HepG2 (cell line): ENCODE measurements at regions not wholly inside any gene's neighbourhood (a gene's known extent, or its start where the extent isn't known, plus 50 kb on each side); places are given as distances from the start of the nearest gene placed in this dataset.

Experiments used
- ATAC-seq: fragments of 200-7000 bp; cut with Tn5 transposase; 3 replicates; pipeline ENCODE4 v1.9.1; 2020; ENCODE audit warnings: mild to moderate bottlenecking, moderate library complexity
- BruUV-seq: library from RNA; stranded (reverse); fragments of 400-500 nt; replicated peaks from 2 replicates; lab custom pipeline; 2021; lab: Mats Ljungman, UMichigan
- CTCF ChIA-PET: fragments of 300-600 bp; formaldehyde crosslinking; extraction: SDS; loops from one replicate; lab custom pipeline; 2021; ENCODE audit warnings: low total read pairs, inconsistent platforms, low intra/inter-chr PET ratio; lab: Yijun Ruan, JAX
- POLR2A ChIA-PET: fragments of 350-600 bp; sonication (Branson Sonifier 250); formaldehyde crosslinking; loops from one replicate; lab custom pipeline; 2020; ENCODE audit warnings: antibody characterized with exemption, inconsistent platforms; lab: Yijun Ruan, JAX
- DNase-seq: peaks from one replicate; pipeline ENCODE4 v3.0.0-alpha.2; 2015; ENCODE audit warnings: low spot score
- FAIRE-seq: peaks from 3 replicates; lab custom pipeline; 2011; peaks lifted over from hg19 to GRCh38; lab: Jason Lieb, UNC
- H2AFZ ChIP-seq: one replicate; pipeline ENCODE4 v1.6.1; 2011; ENCODE audit warnings: low read length, inconsistent platforms
- H3K27ac ChIP-seq: fragments of 300-600 bp; 3 replicates; pipeline ENCODE4 v1.8.0; 2011; ENCODE audit warnings: mixed run types, mild to moderate bottlenecking, mixed read lengths, low read length, inconsistent platforms; ENCODE audit not compliant: insufficient read depth; ENCODE audit errors: extremely low read length
- H3K27me3 ChIP-seq, 2 experiments: fragments of 200-600 bp in 1 of 2; 2 replicates in 1 of 2; 3 replicates in 1 of 2; pipeline versions ENCODE4 v1.6.0 to v1.8.0; 2011; ENCODE audit warnings: low read length in 2 of 2, mild to moderate bottlenecking in 2 of 2, moderate library complexity in 2 of 2, inconsistent platforms in 1 of 2; ENCODE audit not compliant: insufficient read depth in 2 of 2, control insufficient read depth in 1 of 2
- H3K36me3 ChIP-seq, 2 experiments: fragments of 200-600 bp in 1 of 2; replicated peaks in 1 of 2; 2 replicates in 1 of 2; 3 replicates in 1 of 2; pipeline versions ENCODE4 v1.5.1 to v1.8.0; 2011; ENCODE audit warnings: low read length in 2 of 2, inconsistent platforms in 1 of 2; ENCODE audit not compliant: insufficient read depth in 2 of 2, control insufficient read depth in 1 of 2
- H3K4me1 ChIP-seq: 2 replicates; pipeline ENCODE4 v1.5.1; 2012; ENCODE audit warnings: low read length, inconsistent platforms; ENCODE audit not compliant: insufficient read depth
- H3K4me2 ChIP-seq: 2 replicates; pipeline ENCODE4 v1.6.0; 2011; ENCODE audit warnings: low read depth, low read length, inconsistent platforms
- H3K4me3 ChIP-seq, 3 experiments: fragments of 200-600 bp in 1 of 3; sonication (generic), shearing (Covaris generic) in 1 of 3; replicated peaks in 1 of 3; 2 replicates each; pipeline ENCODE4 v1.5.1; 2011 to 2016; ENCODE audit warnings: low read length in 3 of 3, inconsistent platforms in 2 of 3, low read depth in 2 of 3, mild to moderate bottlenecking in 2 of 3, control low read depth in 1 of 3, mixed read lengths in 1 of 3; ENCODE audit not compliant: insufficient read depth in 1 of 3
- H3K79me2 ChIP-seq: one replicate; pipeline ENCODE4 v1.6.1; 2011; ENCODE audit warnings: low read length, inconsistent platforms; ENCODE audit not compliant: insufficient read depth
- H3K9ac ChIP-seq: 2 replicates; pipeline ENCODE4 v1.6.0; 2011; ENCODE audit warnings: mild to moderate bottlenecking, low read depth, low read length, inconsistent platforms; ENCODE audit not compliant: insufficient read depth
- H3K9me3 ChIP-seq: 2 replicates; pipeline ENCODE4 v1.5.1; 2012; ENCODE audit warnings: mild to moderate bottlenecking, low read length
- H4K20me1 ChIP-seq: 2 replicates; pipeline ENCODE4 v1.6.0; 2011; ENCODE audit warnings: inconsistent platforms, mild to moderate bottlenecking, low read length, moderate library complexity; ENCODE audit not compliant: insufficient read depth
- EED ChIP-seq: sonication (generic); formaldehyde crosslinking; IDR thresholded peaks from 2 replicates; pipeline ENCODE4 v1.5.0; 2020; ENCODE audit warnings: mild to moderate bottlenecking, missing genetic modification reagents
- HIVEP1 ChIP-seq: sonication (generic); formaldehyde crosslinking; IDR thresholded peaks from 2 replicates; pipeline ENCODE4 v1.4.0; 2020; ENCODE audit warnings: mild to moderate bottlenecking, missing genetic modification reagents
- HOXD1 ChIP-seq: sonication (generic); formaldehyde crosslinking; IDR thresholded peaks from 2 replicates; pipeline ENCODE4 v1.5.0; 2020; ENCODE audit warnings: missing genetic modification reagents
- NCOA1 ChIP-seq: sonication (generic); formaldehyde crosslinking; IDR thresholded peaks from 2 replicates; pipeline ENCODE4 v1.9.0; 2021; ENCODE audit warnings: missing genetic modification reagents
- NR2C2 ChIP-seq: sonication (generic); formaldehyde crosslinking; IDR thresholded peaks from 2 replicates; pipeline ENCODE4 v1.4.0; 2020; ENCODE audit warnings: missing genetic modification reagents, mild to moderate bottlenecking, moderate library complexity, borderline replicate concordance
- PAF1 ChIP-seq: IDR thresholded peaks from 2 replicates; pipeline ENCODE4 v1.6.1; 2016; ENCODE audit warnings: missing genetic modification reagents, missing compliant biosample characterization
- ZNF12 ChIP-seq: sonication (generic); formaldehyde crosslinking; IDR thresholded peaks from 2 replicates; pipeline ENCODE4 v1.5.0; 2020; ENCODE audit warnings: missing genetic modification reagents
- ZNF460 ChIP-seq: sonication (generic); formaldehyde crosslinking; IDR thresholded peaks from 2 replicates; pipeline ENCODE4 v1.5.1; 2020; ENCODE audit warnings: missing genetic modification reagents, mild to moderate bottlenecking, borderline replicate concordance
- ZNF737 ChIP-seq: sonication (generic); formaldehyde crosslinking; IDR thresholded peaks from 2 replicates; pipeline ENCODE4 v1.5.0; 2020; ENCODE audit warnings: missing genetic modification reagents, mild to moderate bottlenecking, borderline replicate concordance
- WGBS: methylation state at CpG from one replicate; pipeline ENCODE4 v1.1.6; 2017; ENCODE audit warnings: low lambda C conversion rate; 5-methylcytosine and 5-hydroxymethylcytosine counted together
- in situ Hi-C: cut with HindIII; loops from 2 replicates; pipeline ENCODE4 v1.10.0; 2017; ENCODE audit warnings: low pct_unique_long_range_greater_than_20kb; ENCODE audit not compliant: extremely low pct_ligation_motif_present
- intact Hi-C: fragments of 100-400 bp; cut with micrococcal nuclease; formaldehyde crosslinking; loops from one replicate; pipeline ENCODE4 v1.10.0; 2022; ENCODE audit not compliant: unreplicated experiment
- TF ChIP-seq, protein P1 (sequence below): sonication (generic); formaldehyde crosslinking; IDR thresholded peaks from 2 replicates; pipeline ENCODE4 v1.8.1; 2023; ENCODE audit warnings: missing genetic modification reagents, inconsistent platforms, borderline replicate concordance
- TF ChIP-seq, protein P2 (sequence below): sonication (generic); formaldehyde crosslinking; IDR thresholded peaks from 2 replicates; pipeline ENCODE4 v1.8.1; 2023; ENCODE audit warnings: mild to moderate bottlenecking, missing genetic modification reagents, borderline replicate concordance
- TF ChIP-seq, protein P3 (sequence below): sonication (generic); formaldehyde crosslinking; IDR thresholded peaks from 2 replicates; pipeline ENCODE4 v1.4.0; 2020; ENCODE audit warnings: low read depth, mild to moderate bottlenecking, missing genetic modification reagents

DNA sequence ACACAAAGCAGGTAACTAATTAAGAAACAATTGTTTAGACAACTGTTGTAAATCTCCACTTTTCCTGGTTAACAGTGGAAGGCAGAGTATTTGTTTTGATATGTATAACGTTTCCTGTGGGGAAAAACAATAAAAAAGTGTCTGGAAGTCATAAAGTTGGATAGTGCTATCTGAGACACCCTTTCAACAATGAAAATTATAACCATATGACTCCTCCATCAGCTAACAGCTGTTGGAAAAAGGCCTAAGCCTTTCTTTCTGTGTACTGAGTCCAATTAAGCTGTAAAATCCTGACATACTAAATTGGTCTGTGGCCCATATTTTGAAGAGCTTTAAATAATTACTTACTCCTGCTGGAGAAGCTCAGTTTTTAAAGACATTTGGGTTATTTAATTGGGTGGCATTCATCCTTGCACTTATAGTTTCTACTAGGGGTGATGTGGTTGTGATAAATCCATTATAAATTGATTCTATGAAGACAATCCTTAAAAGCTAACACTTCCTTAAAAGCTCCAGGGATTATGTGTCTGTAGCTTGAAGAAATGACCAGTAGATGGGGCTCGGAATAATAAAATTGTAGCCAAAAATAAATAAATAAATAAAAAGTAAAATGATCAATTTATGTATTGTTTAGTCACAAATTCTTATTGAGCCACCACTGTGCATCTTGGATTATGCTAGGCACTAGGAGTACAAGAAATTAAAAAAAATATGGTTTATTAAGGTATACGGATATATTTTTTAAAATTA, 698.1 kb upstream of the NXPH2 start (continued):
- TF ChIP-seq ZNF12 (no peak), HOXD1 (CRISPR knock-in tag) (no peak), ZNF460 (CRISPR knock-in tag) (no peak), EED (CRISPR knock-in tag) (no peak), ZNF737 (no peak), NCOA1 (CRISPR knock-in tag) (no peak), PAF1 (CRISPR knock-in tag) (no peak)
- TF ChIP-seq, protein P1, sequence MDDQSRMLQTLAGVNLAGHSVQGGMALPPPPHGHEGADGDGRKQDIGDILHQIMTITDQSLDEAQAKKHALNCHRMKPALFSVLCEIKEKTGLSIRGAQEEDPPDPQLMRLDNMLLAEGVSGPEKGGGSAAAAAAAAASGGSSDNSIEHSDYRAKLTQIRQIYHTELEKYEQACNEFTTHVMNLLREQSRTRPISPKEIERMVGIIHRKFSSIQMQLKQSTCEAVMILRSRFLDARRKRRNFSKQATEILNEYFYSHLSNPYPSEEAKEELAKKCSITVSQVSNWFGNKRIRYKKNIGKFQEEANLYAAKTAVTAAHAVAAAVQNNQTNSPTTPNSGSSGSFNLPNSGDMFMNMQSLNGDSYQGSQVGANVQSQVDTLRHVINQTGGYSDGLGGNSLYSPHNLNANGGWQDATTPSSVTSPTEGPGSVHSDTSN (CRISPR knock-in tag), result no peak

DNA sequence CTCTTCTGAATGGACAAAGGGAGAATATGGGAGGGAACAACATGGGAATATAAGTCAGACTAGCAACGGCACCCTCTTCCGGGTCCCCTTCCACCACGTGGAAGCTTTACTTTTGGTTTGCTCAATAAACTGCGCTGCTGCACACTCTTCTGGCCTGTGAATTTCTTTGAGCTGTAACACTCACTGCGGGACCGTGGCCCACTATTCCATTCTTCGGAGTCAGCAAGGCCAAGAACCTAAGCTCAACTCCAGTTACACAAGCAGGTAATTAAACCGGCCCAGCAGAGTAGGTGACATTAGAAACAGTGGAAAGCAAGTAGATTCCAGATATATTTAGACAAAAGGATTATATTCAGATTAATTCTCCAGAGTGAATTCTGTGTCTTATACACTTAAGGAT, 697.4 kb upstream of the NXPH2 start:
- BruUV-seq, result no TSS peak

More for the DNA sequence above, 697.4 kb upstream of the NXPH2 start:
- H3K9me3 ChIP-seq, result no peaks in the 10 kb centered on the region
- no peak overlapping the region for H2AFZ ChIP-seq
- H3K27me3 ChIP-seq, result no peaks in the 10 kb centered on the region
- no peak for FAIRE-seq
- H3K4me2 ChIP-seq, result no peak overlapping the region
- no peaks in the 10 kb centered on the region for H3K79me2 ChIP-seq
- ChIA-PET CTCF (no interaction called here), POLR2A (no interaction called here)
- in situ Hi-C loops, result no loop called here
- DNase-seq, result no peak
- H3K36me3 ChIP-seq, result no peaks in the 10 kb centered on the region
- TF ChIP-seq HIVEP1 (CRISPR knock-in tag) (no peak), NR2C2 (CRISPR knock-in tag) (no peak)
- TF ChIP-seq, protein P2, sequence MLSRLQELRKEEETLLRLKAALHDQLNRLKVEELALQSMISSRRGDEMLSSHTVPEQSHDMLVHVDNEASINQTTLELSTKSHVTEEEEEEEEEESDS (CRISPR knock-in tag), result no peak
- TF ChIP-seq, protein P3, sequence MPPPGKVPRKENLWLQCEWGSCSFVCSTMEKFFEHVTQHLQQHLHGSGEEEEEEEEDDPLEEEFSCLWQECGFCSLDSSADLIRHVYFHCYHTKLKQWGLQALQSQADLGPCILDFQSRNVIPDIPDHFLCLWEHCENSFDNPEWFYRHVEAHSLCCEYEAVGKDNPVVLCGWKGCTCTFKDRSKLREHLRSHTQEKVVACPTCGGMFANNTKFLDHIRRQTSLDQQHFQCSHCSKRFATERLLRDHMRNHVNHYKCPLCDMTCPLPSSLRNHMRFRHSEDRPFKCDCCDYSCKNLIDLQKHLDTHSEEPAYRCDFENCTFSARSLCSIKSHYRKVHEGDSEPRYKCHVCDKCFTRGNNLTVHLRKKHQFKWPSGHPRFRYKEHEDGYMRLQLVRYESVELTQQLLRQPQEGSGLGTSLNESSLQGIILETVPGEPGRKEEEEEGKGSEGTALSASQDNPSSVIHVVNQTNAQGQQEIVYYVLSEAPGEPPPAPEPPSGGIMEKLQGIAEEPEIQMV (CRISPR knock-in tag), result no peak
- ATAC-seq, result no peak
- 32% methylated on average over 8 of the region's 8 CpGs for WGBS
- no peaks in the 10 kb centered on the region for H4K20me1 ChIP-seq
- H3K9ac ChIP-seq, result no peak overlapping the region
- intact Hi-C loops, result no loop called here
- H3K4me1 ChIP-seq, result no peaks in the 10 kb centered on the region
- H3K4me3 ChIP-seq, result no peak overlapping the region
- H3K27ac ChIP-seq, result no peak overlapping the region
